Epithelial cell of prostate (primary cell): ENCODE measurements at regions not wholly inside any gene's neighbourhood (a gene's known extent, or its start where the extent isn't known, plus 50 kb on each side); places are given as distances from the start of the nearest gene placed in this dataset.
"Not testable (repeated sequence)": the region's sequence is repeated elsewhere in the genome, so short reads cannot be mapped to it uniquely, and the experiment has no call there.

Source experiments
- DNase-seq: peaks from one replicate; pipeline ENCODE4 v3.0.0-alpha.2; 2011; ENCODE audit warnings: low read depth, low spot score
- H3K27ac ChIP-seq: fragments of 450-650 bp; 2 replicates; pipeline ENCODE4 v1.5.1; 2017; ENCODE audit warnings: mild to moderate bottlenecking

GRCh38 chr6:145090801-145091585 lies 644.3 kb downstream of the EPM2A start:
- no peak overlapping the region for H3K27ac ChIP-seq
- DNase-seq, result no peak

GRCh38 chr6:145091586-145092142 lies 643.7 kb downstream of the EPM2A start:
- no peak overlapping the region for H3K27ac ChIP-seq
- no peak for DNase-seq

- H3K27ac ChIP-seq, result no peak overlapping the region
Observed at GRCh38 chr6:145092554-145092953, 642.8 kb downstream of the EPM2A start.

GRCh38 chr6:145093226-145093625 lies 642.1 kb downstream of the EPM2A start:
- DNase-seq, result no peak
- no peak overlapping the region for H3K27ac ChIP-seq

More at GRCh38 chr6:145092554-145092953, 642.8 kb downstream of the EPM2A start:
- DNase-seq, result no peak

- peak; percentile 73 for DNase-seq
- no peak overlapping the region for H3K27ac ChIP-seq
Observed at GRCh38 chr6:145096846-145097245, 638.5 kb downstream of the EPM2A start.

- not testable (repeated sequence) for H3K27ac ChIP-seq, DNase-seq
Observed at GRCh38 chr6:145098127-145098526, 637.2 kb downstream of the EPM2A start.

GRCh38 chr6:145099713-145100112 lies 635.6 kb downstream of the EPM2A start:
- DNase-seq, result peak; percentile 14
- H3K27ac ChIP-seq, result no peak overlapping the region

- peak; percentile 71 for DNase-seq
- peak overlapping the region; percentile 68 for H3K27ac ChIP-seq
Observed at GRCh38 chr6:145110109-145110508, 625.2 kb downstream of the EPM2A start.

GRCh38 chr6:145111407-145111806 lies 623.9 kb downstream of the EPM2A start:
- peak overlapping the region; percentile 68 for H3K27ac ChIP-seq
- DNase-seq, result not testable (repeated sequence)

GRCh38 chr6:145112711-145113148 lies 622.6 kb downstream of the EPM2A start:
- peak; percentile 12 for DNase-seq

GRCh38 chr6:145115638-145116037 lies 619.7 kb downstream of the EPM2A start:
- H3K27ac ChIP-seq, result no peak overlapping the region
- DNase-seq, result no peak

More at GRCh38 chr6:145112711-145113148, 622.6 kb downstream of the EPM2A start:
- H3K27ac ChIP-seq, result no peak overlapping the region

GRCh38 chr6:145116591-145117178 lies 618.6 kb downstream of the EPM2A start:
- peak; percentile 46 for DNase-seq
- H3K27ac ChIP-seq, result no peak overlapping the region

GRCh38 chr6:145118224-145118623 lies 617.1 kb downstream of the EPM2A start:
- no peak overlapping the region for H3K27ac ChIP-seq
- no peak for DNase-seq

- DNase-seq, result no peak
- H3K27ac ChIP-seq, result no peak overlapping the region
Observed at GRCh38 chr6:145119081-145119480, 616.2 kb downstream of the EPM2A start.

- H3K27ac ChIP-seq, result no peak overlapping the region
- no peak for DNase-seq
Observed at GRCh38 chr6:145132709-145133108, 602.6 kb downstream of the EPM2A start.

GRCh38 chr6:145135702-145136101 lies 599.6 kb downstream of the EPM2A start:
- H3K27ac ChIP-seq, result no peak overlapping the region
- DNase-seq, result no peak

- H3K27ac ChIP-seq, result no peak overlapping the region
- DNase-seq, result no peak
Observed at GRCh38 chr6:145137425-145137824, 597.9 kb downstream of the EPM2A start.

- no peak overlapping the region for H3K27ac ChIP-seq
- no peak for DNase-seq
Observed at GRCh38 chr6:145138469-145139139, 596.7 kb downstream of the EPM2A start.

GRCh38 chr6:145139140-145139850 lies 596.0 kb downstream of the EPM2A start:
- no peak for DNase-seq
- H3K27ac ChIP-seq, result no peak overlapping the region

GRCh38 chr6:145139895-145140294 lies 595.4 kb downstream of the EPM2A start:
- no peak overlapping the region for H3K27ac ChIP-seq
- DNase-seq, result no peak
